Breast epithelium (tissue), 4 donors: ENCODE measurements at regions not wholly inside any gene's neighbourhood (a gene's known extent, or its start where the extent isn't known, plus 50 kb on each side); places are given as distances from the start of the nearest gene placed in this dataset.

Source experiments
- DNase-seq, 2 donors: peaks; one replicate each; pipeline ENCODE4 v3.0.0-alpha.2; 2019; ENCODE audit warnings: low spot score in 2 of 2
- H3K27ac ChIP-seq, 2 donors: fragments of 200-600 bp; sonication (generic) in 1 of 2; one replicate each; pipeline ENCODE4 v1.5.1; 2016 to 2019; ENCODE audit warnings: mild to moderate bottlenecking in 1 of 2
- H3K27me3 ChIP-seq, 2 donors: fragments of 200-600 bp; sonication (generic) in 1 of 2; one replicate each; pipeline versions ENCODE4 v1.5.1 to v1.6.0; 2017 to 2019; ENCODE audit warnings: control low read depth in 1 of 2, mild to moderate bottlenecking in 1 of 2
- H3K36me3 ChIP-seq: fragments of 200-600 bp; one replicate; pipeline ENCODE4 v1.5.1; 2019
- H3K4me1 ChIP-seq, 2 donors: fragments of 200-600 bp; sonication (generic); one replicate each; pipeline ENCODE4 v1.5.1; 2016 to 2019; ENCODE audit warnings: control low read depth in 1 of 2
- H3K4me3 ChIP-seq, 3 donors: fragments of 200-600 bp; sonication (generic); 1 replicate in 2 of 3; 2 replicates in 1 of 3; pipeline ENCODE4 v1.5.1; 2016 to 2019; ENCODE audit warnings: mild to moderate bottlenecking in 3 of 3, moderate library complexity in 2 of 3
- H3K9me3 ChIP-seq, 2 donors: fragments of 200-600 bp; sonication (generic) in 1 of 2; one replicate each; pipeline ENCODE4 v1.5.1; 2016 to 2019; ENCODE audit warnings: control low read depth in 1 of 2
- POLR2A ChIP-seq: fragments of 450-650 bp; IDR thresholded peaks from one replicate; pipeline ENCODE4 v1.6.1; 2016; ENCODE audit warnings: antibody characterized with exemption, mild to moderate bottlenecking, moderate library complexity
- POLR2AphosphoS5 ChIP-seq, 3 donors: sonication (generic); formaldehyde crosslinking; IDR thresholded peaks; one replicate each; pipeline ENCODE4 v1.6.1; 2017; ENCODE audit warnings: antibody characterized with exemption in 3 of 3
- intact Hi-C: fragments of 100-400 bp; cut with DNase I; formaldehyde crosslinking; loops from one replicate; pipeline ENCODE4 v1.15.1; 2023; ENCODE audit warnings: low total_unique reads
- TF ChIP-seq, protein P1 (sequence below), 3 donors: fragments of 450-650 bp; IDR thresholded peaks; one replicate each; pipeline ENCODE4 v1.5.1; 2016 to 2017; ENCODE audit warnings: antibody characterized with exemption in 3 of 3, mild to moderate bottlenecking in 3 of 3, moderate library complexity in 3 of 3

DNA sequence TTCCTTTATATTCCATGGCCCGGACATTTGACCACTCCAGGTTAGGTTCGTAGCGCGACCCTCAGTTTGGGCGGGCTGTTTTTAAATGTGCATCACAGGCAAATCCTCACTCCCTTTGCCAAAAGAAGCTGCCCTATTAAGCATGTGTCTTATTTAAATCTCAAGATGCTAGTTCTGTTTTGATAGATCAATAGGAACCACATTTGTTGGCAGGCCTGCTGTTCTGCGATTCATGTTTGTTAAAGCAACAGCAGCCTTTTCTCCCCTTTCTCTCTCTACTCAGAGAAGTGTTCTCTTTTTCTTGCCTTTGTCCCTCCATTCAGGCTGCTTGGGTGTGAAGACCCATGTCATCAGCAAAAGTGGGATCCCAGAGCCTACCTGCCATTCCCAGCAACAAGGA is 212.0 kb upstream of the SSTR4 start:
- H3K9me3 ChIP-seq = no peaks in the 10 kb centered on the region
- intact Hi-C loops = no loop called here

DNA sequence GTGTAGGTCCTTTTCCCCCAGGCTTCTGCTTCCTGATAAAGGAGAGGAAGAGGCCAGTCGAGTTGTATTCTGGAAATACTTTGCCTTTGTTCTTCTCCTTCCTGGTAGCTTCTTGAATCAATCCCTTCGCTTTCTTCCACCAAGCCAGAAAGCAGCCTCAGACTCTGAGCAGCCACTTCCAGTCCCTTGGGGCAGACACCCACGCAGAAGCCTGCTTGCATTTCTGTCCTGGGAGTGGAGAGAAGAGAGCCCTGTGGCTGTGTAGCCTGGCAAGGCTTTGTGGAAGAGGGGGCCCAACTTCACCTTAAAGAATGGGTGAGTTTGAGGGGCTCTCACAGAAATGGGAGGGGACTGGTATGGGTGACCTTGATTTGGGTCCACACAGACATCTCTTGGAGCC is 211.0 kb upstream of the SSTR4 start:
- DNase-seq = peak in 1 of 2 donors; percentile 45
- TF ChIP-seq POLR2AphosphoS5 (IDR thresholded peaks at IDR 0.05) = no peak
- TF ChIP-seq POLR2A = no peak
- TF ChIP-seq, protein P1, sequence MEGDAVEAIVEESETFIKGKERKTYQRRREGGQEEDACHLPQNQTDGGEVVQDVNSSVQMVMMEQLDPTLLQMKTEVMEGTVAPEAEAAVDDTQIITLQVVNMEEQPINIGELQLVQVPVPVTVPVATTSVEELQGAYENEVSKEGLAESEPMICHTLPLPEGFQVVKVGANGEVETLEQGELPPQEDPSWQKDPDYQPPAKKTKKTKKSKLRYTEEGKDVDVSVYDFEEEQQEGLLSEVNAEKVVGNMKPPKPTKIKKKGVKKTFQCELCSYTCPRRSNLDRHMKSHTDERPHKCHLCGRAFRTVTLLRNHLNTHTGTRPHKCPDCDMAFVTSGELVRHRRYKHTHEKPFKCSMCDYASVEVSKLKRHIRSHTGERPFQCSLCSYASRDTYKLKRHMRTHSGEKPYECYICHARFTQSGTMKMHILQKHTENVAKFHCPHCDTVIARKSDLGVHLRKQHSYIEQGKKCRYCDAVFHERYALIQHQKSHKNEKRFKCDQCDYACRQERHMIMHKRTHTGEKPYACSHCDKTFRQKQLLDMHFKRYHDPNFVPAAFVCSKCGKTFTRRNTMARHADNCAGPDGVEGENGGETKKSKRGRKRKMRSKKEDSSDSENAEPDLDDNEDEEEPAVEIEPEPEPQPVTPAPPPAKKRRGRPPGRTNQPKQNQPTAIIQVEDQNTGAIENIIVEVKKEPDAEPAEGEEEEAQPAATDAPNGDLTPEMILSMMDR (IDR thresholded peaks at IDR 0.05) = no peak
- Histone ChIP-seq H3K36me3 (no peaks in the 10 kb centered on the region), H3K27me3 (no peaks in the 10 kb centered on the region), H3K4me3 (no peak overlapping the region), H3K4me1 (no peaks in the 10 kb centered on the region), H3K9me3 (no peaks in the 10 kb centered on the region), H3K27ac (peak overlapping the region; percentile 3 to 57)
- intact Hi-C loops = no loop called here

More for the DNA sequence above, 212.0 kb upstream of the SSTR4 start:
- no peaks in the 10 kb centered on the region for H3K36me3 ChIP-seq
- no peaks in the 10 kb centered on the region for H3K4me1 ChIP-seq
- H3K27ac ChIP-seq = peak overlapping the region in 1 of 2 donors; percentile 57
- DNase-seq = no peak
- H3K4me3 ChIP-seq = no peak overlapping the region
- no peaks in the 10 kb centered on the region for H3K27me3 ChIP-seq
- TF ChIP-seq, protein P1 (IDR thresholded peaks at IDR 0.05) = no peak
- TF ChIP-seq POLR2A = no peak
- no peak for TF ChIP-seq POLR2AphosphoS5 (IDR thresholded peaks at IDR 0.05)

DNA sequence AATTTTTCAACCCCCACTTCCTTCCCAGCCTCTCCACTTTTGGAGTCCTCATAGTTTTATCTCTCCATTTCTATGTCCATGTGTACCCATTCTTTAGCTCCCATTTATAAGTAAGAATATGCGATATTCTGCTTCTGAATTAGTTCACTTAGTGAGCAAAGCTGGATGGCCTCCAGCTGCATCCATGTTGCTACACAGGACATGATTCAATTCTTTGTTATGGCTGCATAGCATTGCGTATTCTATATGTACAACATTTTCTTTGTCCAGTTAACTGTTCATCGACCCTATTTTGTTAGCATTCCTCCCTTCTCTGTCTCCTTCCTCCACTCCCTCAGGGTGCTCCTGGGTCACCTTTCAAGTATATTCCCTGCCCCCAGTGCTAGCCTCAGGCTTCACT is 210.0 kb upstream of the SSTR4 start:
- intact Hi-C loops = no loop called here
- no peak for DNase-seq
- Histone ChIP-seq H3K4me1 (no peaks in the 10 kb centered on the region), H3K4me3 (no peak overlapping the region), H3K9me3 (no peaks in the 10 kb centered on the region), H3K27ac (peak overlapping the region in 1 of 2 donors; percentile 19), H3K36me3 (no peaks in the 10 kb centered on the region), H3K27me3 (no peaks in the 10 kb centered on the region)
- TF ChIP-seq POLR2AphosphoS5 (IDR thresholded peaks at IDR 0.05) = no peak
- TF ChIP-seq POLR2A = no peak
- TF ChIP-seq, protein P1 (IDR thresholded peaks at IDR 0.05) = no peak

DNA sequence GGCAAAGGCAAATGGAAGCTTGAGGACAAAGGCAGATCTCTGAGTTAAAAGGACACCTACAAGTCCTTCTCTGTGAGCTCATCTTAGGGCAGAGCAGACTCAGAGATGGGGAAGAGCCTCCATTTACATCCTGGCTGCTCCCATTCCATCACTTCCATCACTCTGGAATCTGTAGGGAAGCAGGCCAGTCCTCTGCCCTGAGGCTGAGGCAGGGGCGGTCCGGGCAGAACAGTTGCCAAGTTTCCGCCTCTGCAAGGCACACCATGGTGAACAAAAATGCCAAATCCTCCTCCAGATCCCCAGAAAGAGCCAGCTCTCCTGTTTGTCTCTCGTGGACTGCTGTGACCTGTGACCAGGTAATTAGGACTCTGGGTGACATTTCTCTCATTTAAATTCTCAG is 209.6 kb upstream of the SSTR4 start:
- no peaks in the 10 kb centered on the region for H3K9me3 ChIP-seq
- H3K27me3 ChIP-seq = no peaks in the 10 kb centered on the region
- no peaks in the 10 kb centered on the region for H3K36me3 ChIP-seq
- intact Hi-C loops = no loop called here
- peak overlapping the region; percentile 11 to 19 for H3K27ac ChIP-seq
- no peak overlapping the region for H3K4me3 ChIP-seq
- no peaks in the 10 kb centered on the region for H3K4me1 ChIP-seq
- TF ChIP-seq, protein P1 (IDR thresholded peaks at IDR 0.05) = no peak
- TF ChIP-seq POLR2AphosphoS5 (IDR thresholded peaks at IDR 0.05) (no peak), POLR2A (no peak)
- peak in 1 of 2 donors; percentile 39 for DNase-seq

DNA sequence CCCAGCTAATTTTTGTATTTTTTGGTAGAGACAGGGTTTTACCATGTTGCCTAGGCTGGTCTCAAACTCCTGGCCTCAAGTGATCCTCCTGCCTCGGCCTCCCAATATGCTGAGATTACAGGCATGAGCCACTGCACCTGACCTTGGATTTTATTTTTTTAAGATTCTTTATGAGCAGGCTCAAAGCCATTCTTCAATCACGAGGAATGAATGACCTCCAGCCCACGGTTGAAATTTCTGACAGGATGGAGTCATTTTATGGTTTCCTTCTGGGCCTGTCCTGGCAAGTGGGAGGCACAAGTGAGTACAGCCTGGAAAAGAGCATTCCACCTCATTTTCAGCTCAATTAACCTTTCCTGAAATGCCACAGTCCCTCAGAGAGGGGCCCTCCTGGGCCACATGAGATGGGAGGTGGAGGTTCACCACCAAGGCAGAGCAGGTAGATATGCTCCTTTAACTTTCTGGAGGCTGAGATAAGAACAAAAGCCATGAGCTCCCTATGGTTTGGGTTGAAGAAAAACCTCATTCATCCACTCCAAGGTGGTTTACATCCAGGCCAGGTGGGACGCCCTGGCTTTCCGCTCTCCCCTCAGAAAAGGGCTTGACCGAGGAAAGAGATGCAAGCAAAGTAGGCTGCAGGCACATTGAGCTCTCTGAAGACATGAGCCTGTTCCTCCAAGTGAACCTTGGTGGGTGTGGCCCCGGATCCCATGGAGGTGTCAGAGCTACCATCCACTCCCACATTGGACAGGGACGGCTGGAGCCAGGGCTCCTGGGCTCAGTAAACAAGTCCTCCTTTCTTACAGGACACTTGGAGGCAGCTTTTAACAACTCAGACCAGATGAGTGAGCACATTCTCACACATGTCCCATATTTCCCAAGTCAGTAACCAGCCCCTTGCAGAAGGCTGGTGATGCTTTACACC is 208.5 kb upstream of the SSTR4 start:
- intact Hi-C loops = no loop called here
- H3K36me3 ChIP-seq = no peaks in the 10 kb centered on the region
- no peak overlapping the region for H3K4me3 ChIP-seq
- no peaks in the 10 kb centered on the region for H3K4me1 ChIP-seq
- H3K27me3 ChIP-seq = no peaks in the 10 kb centered on the region
- H3K9me3 ChIP-seq = no peaks in the 10 kb centered on the region
- DNase-seq = no peak
- peak overlapping the region in 1 of 2 donors; percentile 25 for H3K27ac ChIP-seq
- TF ChIP-seq POLR2A = no peak
- TF ChIP-seq, protein P1 (IDR thresholded peaks at IDR 0.05) = no peak
- no peak for TF ChIP-seq POLR2AphosphoS5 (IDR thresholded peaks at IDR 0.05)
